SH-SY5Y (cell line): ENCODE measurements at regions not wholly inside any gene's neighbourhood (a gene's known extent, or its start where the extent isn't known, plus 50 kb on each side); places are given as distances from the start of the nearest gene placed in this dataset.

Experiments used
- GATA2 ChIP-seq: IDR thresholded peaks from 2 replicates; pipeline ENCODE4 v1.6.1; 2011; ENCODE audit warnings: mild to moderate bottlenecking, low read depth, low read length
- GATA3 ChIP-seq: IDR thresholded peaks from 2 replicates; pipeline ENCODE4 v1.6.1; 2011; ENCODE audit warnings: low read depth, mild to moderate bottlenecking, low read length, moderate library complexity

- TF ChIP-seq GATA2 (no peak), GATA3 (no peak)
These were observed 484.2 kb upstream of the ATP11B start for GRCh38 chr3:182309120-182309519.

- TF ChIP-seq GATA2 (no peak), GATA3 (no peak)
These were observed 478.0 kb upstream of the ATP11B start for GRCh38 chr3:182315313-182315712.

- no peak for TF ChIP-seq GATA3
- TF ChIP-seq GATA2: no peak
These were observed 470.1 kb upstream of the ATP11B start for GRCh38 chr3:182323126-182323700.

GRCh38 chr3:182323898-182324297, 469.4 kb upstream of the ATP11B start:
- TF ChIP-seq GATA2 (no peak), GATA3 (no peak)

- TF ChIP-seq GATA2: no peak
- no peak for TF ChIP-seq GATA3
These were observed 467.9 kb upstream of the ATP11B start for GRCh38 chr3:182325213-182325950.

GRCh38 chr3:182327196-182327681, 466.1 kb upstream of the ATP11B start:
- TF ChIP-seq GATA2 (no peak), GATA3 (no peak)

- TF ChIP-seq GATA3: no peak
- no peak for TF ChIP-seq GATA2
These were observed 462.7 kb upstream of the ATP11B start for GRCh38 chr3:182330646-182331045.

- TF ChIP-seq GATA2 (no peak), GATA3 (no peak)
These were observed 462.0 kb upstream of the ATP11B start for GRCh38 chr3:182331341-182331740.

- TF ChIP-seq GATA2 (no peak), GATA3 (no peak)
These were observed 451.1 kb upstream of the ATP11B start for GRCh38 chr3:182342252-182342651.

- TF ChIP-seq GATA3 (no peak), GATA2 (no peak)
These were observed 444.3 kb upstream of the ATP11B start for GRCh38 chr3:182349051-182349450.

GRCh38 chr3:182349951-182350517, 443.3 kb upstream of the ATP11B start:
- no peak for TF ChIP-seq GATA2
- TF ChIP-seq GATA3: no peak

- TF ChIP-seq GATA2 (no peak), GATA3 (no peak)
These were observed 435.4 kb upstream of the ATP11B start for GRCh38 chr3:182357928-182358327.

GRCh38 chr3:182364323-182364722, 429.0 kb upstream of the ATP11B start:
- TF ChIP-seq GATA2: no peak
- TF ChIP-seq GATA3: no peak

GRCh38 chr3:182364723-182365650, 428.3 kb upstream of the ATP11B start:
- no peak for TF ChIP-seq GATA3
- TF ChIP-seq GATA2: no peak; the same call in 1 of the 2 replicates
